ENCODE measurements at regions not wholly inside any gene's neighbourhood (a gene's known extent, or its start where the extent isn't known, plus 50 kb on each side); places are given as distances from the start of the nearest gene placed in this dataset.

DNA sequence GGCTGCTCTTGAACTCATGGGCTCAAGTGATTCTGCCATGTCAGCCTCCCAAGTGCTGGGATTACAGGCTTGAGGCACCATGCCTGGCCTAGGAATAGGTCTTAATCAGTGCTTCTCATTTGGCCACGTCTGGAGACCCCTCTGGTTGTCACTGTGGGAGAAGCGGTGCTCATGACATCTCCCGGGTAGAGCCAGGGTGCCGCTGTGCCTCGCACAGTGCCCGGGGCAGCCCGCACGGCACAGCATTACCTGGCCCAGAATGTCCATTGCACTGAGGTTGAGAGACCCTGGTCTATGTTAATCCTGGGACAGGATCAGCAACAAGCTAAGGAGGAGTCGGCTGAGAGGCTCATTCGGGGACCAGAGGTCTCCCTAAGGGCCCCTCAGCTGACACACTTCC, 160.8 kb downstream of the EFNB2 start:
- TF ChIP-seq POLR2AphosphoS5 (IDR thresholded peaks at IDR 0.05): no peak
- no peak for TF ChIP-seq EP300 (IDR thresholded peaks at IDR 0.05)
